HepG2 (cell line): ENCODE measurements at regions not wholly inside any gene's neighbourhood (a gene's known extent, or its start where the extent isn't known, plus 50 kb on each side); places are given as distances from the start of the nearest gene placed in this dataset.

Experiments used
- ATAC-seq: fragments of 200-7000 bp; cut with Tn5 transposase; 3 replicates; pipeline ENCODE4 v1.9.1; 2020; ENCODE audit warnings: mild to moderate bottlenecking, moderate library complexity
- BruUV-seq: library from RNA; stranded (reverse); fragments of 400-500 nt; replicated peaks from 2 replicates; lab custom pipeline; 2021; lab: Mats Ljungman, UMichigan
- CTCF ChIA-PET: fragments of 300-600 bp; formaldehyde crosslinking; extraction: SDS; loops from one replicate; lab custom pipeline; 2021; ENCODE audit warnings: low total read pairs, inconsistent platforms, low intra/inter-chr PET ratio; lab: Yijun Ruan, JAX
- POLR2A ChIA-PET: fragments of 350-600 bp; sonication (Branson Sonifier 250); formaldehyde crosslinking; loops from one replicate; lab custom pipeline; 2020; ENCODE audit warnings: antibody characterized with exemption, inconsistent platforms; lab: Yijun Ruan, JAX
- DNase-seq: peaks from one replicate; pipeline ENCODE4 v3.0.0-alpha.2; 2015; ENCODE audit warnings: low spot score
- FAIRE-seq: peaks from 3 replicates; lab custom pipeline; 2011; peaks lifted over from hg19 to GRCh38; lab: Jason Lieb, UNC
- H2AFZ ChIP-seq: one replicate; pipeline ENCODE4 v1.6.1; 2011; ENCODE audit warnings: low read length, inconsistent platforms
- H3K27ac ChIP-seq: fragments of 300-600 bp; 3 replicates; pipeline ENCODE4 v1.8.0; 2011; ENCODE audit warnings: mixed run types, mild to moderate bottlenecking, mixed read lengths, low read length, inconsistent platforms; ENCODE audit not compliant: insufficient read depth; ENCODE audit errors: extremely low read length
- H3K27me3 ChIP-seq, 2 experiments: fragments of 200-600 bp in 1 of 2; 2 replicates in 1 of 2; 3 replicates in 1 of 2; pipeline versions ENCODE4 v1.6.0 to v1.8.0; 2011; ENCODE audit warnings: low read length in 2 of 2, mild to moderate bottlenecking in 2 of 2, moderate library complexity in 2 of 2, inconsistent platforms in 1 of 2; ENCODE audit not compliant: insufficient read depth in 2 of 2, control insufficient read depth in 1 of 2
- H3K36me3 ChIP-seq, 2 experiments: fragments of 200-600 bp in 1 of 2; replicated peaks in 1 of 2; 2 replicates in 1 of 2; 3 replicates in 1 of 2; pipeline versions ENCODE4 v1.5.1 to v1.8.0; 2011; ENCODE audit warnings: low read length in 2 of 2, inconsistent platforms in 1 of 2; ENCODE audit not compliant: insufficient read depth in 2 of 2, control insufficient read depth in 1 of 2
- H3K4me1 ChIP-seq: 2 replicates; pipeline ENCODE4 v1.5.1; 2012; ENCODE audit warnings: low read length, inconsistent platforms; ENCODE audit not compliant: insufficient read depth
- H3K4me2 ChIP-seq: 2 replicates; pipeline ENCODE4 v1.6.0; 2011; ENCODE audit warnings: low read depth, low read length, inconsistent platforms
- H3K4me3 ChIP-seq, 3 experiments: fragments of 200-600 bp in 1 of 3; sonication (generic), shearing (Covaris generic) in 1 of 3; replicated peaks in 1 of 3; 2 replicates each; pipeline ENCODE4 v1.5.1; 2011 to 2016; ENCODE audit warnings: low read length in 3 of 3, inconsistent platforms in 2 of 3, low read depth in 2 of 3, mild to moderate bottlenecking in 2 of 3, control low read depth in 1 of 3, mixed read lengths in 1 of 3; ENCODE audit not compliant: insufficient read depth in 1 of 3
- H3K79me2 ChIP-seq: one replicate; pipeline ENCODE4 v1.6.1; 2011; ENCODE audit warnings: low read length, inconsistent platforms; ENCODE audit not compliant: insufficient read depth
- H3K9ac ChIP-seq: 2 replicates; pipeline ENCODE4 v1.6.0; 2011; ENCODE audit warnings: mild to moderate bottlenecking, low read depth, low read length, inconsistent platforms; ENCODE audit not compliant: insufficient read depth
- H3K9me3 ChIP-seq: 2 replicates; pipeline ENCODE4 v1.5.1; 2012; ENCODE audit warnings: mild to moderate bottlenecking, low read length
- H4K20me1 ChIP-seq: 2 replicates; pipeline ENCODE4 v1.6.0; 2011; ENCODE audit warnings: inconsistent platforms, mild to moderate bottlenecking, low read length, moderate library complexity; ENCODE audit not compliant: insufficient read depth
- ETV5 ChIP-seq: IDR thresholded peaks from 2 replicates; pipeline ENCODE4 v1.6.1; 2018; ENCODE audit warnings: missing biosample characterization, missing genetic modification reagents, inconsistent platforms, borderline replicate concordance
- IRF2 ChIP-seq: IDR thresholded peaks from 2 replicates; pipeline ENCODE4 v1.6.1; 2018; ENCODE audit warnings: missing genetic modification reagents, missing compliant biosample characterization
- SRY ChIP-seq: sonication (generic); formaldehyde crosslinking; IDR thresholded peaks from 2 replicates; pipeline ENCODE4 v1.8.0; 2022; ENCODE audit warnings: mild to moderate bottlenecking, missing genetic modification reagents
- ZNF10 ChIP-seq: sonication (generic); formaldehyde crosslinking; IDR thresholded peaks from 2 replicates; pipeline ENCODE4 v1.4.0; 2020; ENCODE audit warnings: mild to moderate bottlenecking, low read depth, missing genetic modification reagents, borderline replicate concordance
- ZNF383 ChIP-seq: sonication (generic); formaldehyde crosslinking; IDR thresholded peaks from 2 replicates; pipeline ENCODE4 v1.4.0; 2020; ENCODE audit warnings: missing genetic modification reagents, mild to moderate bottlenecking, borderline replicate concordance
- WGBS: methylation state at CpG from one replicate; pipeline ENCODE4 v1.1.6; 2017; ENCODE audit warnings: low lambda C conversion rate; 5-methylcytosine and 5-hydroxymethylcytosine counted together
- in situ Hi-C: cut with HindIII; loops from 2 replicates; pipeline ENCODE4 v1.10.0; 2017; ENCODE audit warnings: low pct_unique_long_range_greater_than_20kb; ENCODE audit not compliant: extremely low pct_ligation_motif_present
- intact Hi-C: fragments of 100-400 bp; cut with micrococcal nuclease; formaldehyde crosslinking; loops from one replicate; pipeline ENCODE4 v1.10.0; 2022; ENCODE audit not compliant: unreplicated experiment
- TF ChIP-seq, protein P1 (sequence below): sonication (generic); formaldehyde crosslinking; conservative IDR thresholded peaks from 2 replicates; pipeline ENCODE4 v1.4.0; 2020; ENCODE audit warnings: missing genetic modification reagents

DNA sequence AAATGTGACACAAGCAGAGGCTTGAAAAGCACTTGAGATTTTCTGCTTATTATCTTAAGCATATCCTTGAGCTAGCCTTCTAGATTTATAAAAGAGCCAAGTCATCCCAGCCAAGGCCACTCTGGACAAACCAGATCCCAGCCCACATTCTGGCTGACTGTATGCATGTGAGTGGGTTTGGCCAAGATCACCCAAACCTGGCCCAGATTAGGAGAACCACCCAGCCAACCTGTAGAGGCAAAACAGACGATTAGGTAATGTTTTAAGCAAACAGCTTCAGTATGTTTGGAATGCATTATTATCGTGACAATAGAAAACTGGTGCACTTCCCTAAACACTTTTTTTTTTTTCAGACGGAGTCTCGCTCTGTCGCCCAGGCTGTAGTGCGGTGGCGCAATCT lies 151.9 kb downstream of the SPATA31D1 start:
- Histone ChIP-seq H3K36me3 (no peaks in the 10 kb centered on the region), H3K4me2 (no peak overlapping the region), H3K27me3 (no peaks in the 10 kb centered on the region), H3K9ac (no peak overlapping the region), H3K9me3 (no peaks in the 10 kb centered on the region), H4K20me1 (no peaks in the 10 kb centered on the region), H3K79me2 (no peaks in the 10 kb centered on the region), H3K4me3 (no peak overlapping the region), H3K27ac (no peak overlapping the region), H3K4me1 (no peaks in the 10 kb centered on the region), H2AFZ (no peak overlapping the region)
- FAIRE-seq: no peak
- no peak for DNase-seq
- no TSS peak for BruUV-seq
- ChIA-PET POLR2A (no interaction called here), CTCF (no interaction called here)
- in situ Hi-C loops (no loop called here), intact Hi-C loops (no loop called here)
- TF ChIP-seq ZNF383: no peak
- no peak for TF ChIP-seq ETV5 (CRISPR knock-in tag)
- no peak for TF ChIP-seq SRY (CRISPR knock-in tag)
- 51% methylated on average over 7 of the region's 7 CpGs for WGBS
- ATAC-seq: no peak

DNA sequence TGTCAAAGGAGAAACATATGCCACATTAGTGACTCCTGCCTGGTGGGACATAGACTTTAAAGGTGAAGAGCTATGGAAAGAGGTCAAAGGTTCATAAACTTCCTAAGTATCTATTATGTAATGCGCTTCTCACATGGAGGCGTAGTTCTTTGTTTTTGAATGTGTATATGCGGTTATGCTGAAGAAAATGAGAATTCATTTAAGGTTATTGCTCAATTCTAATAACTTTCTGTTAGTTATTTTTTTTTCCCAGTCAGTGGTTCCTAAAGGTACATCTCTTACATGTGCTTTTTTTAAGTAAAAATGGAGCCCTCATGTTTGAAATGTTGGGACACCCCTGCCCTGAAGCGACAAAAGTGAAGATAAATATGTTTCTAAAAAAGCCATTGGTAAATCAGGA lies 156.2 kb downstream of the SPATA31D1 start:
- H4K20me1 ChIP-seq: no peaks in the 10 kb centered on the region
- no peaks in the 10 kb centered on the region for H3K9me3 ChIP-seq
- CTCF ChIA-PET: no interaction called here
- no peak overlapping the region for H3K9ac ChIP-seq
- H2AFZ ChIP-seq: no peak overlapping the region
- H3K79me2 ChIP-seq: no peaks in the 10 kb centered on the region
- no peaks in the 10 kb centered on the region for H3K36me3 ChIP-seq
- no peak for FAIRE-seq
- H3K27me3 ChIP-seq: no peaks in the 10 kb centered on the region
- no peak for DNase-seq
- ATAC-seq: no peak
- no peak overlapping the region for H3K4me3 ChIP-seq
- intact Hi-C loops: no loop called here
- BruUV-seq: no TSS peak
- H3K4me2 ChIP-seq: no peak overlapping the region
- H3K27ac ChIP-seq: no peak overlapping the region
- whole genome bisulfite sequencing: 67% methylated on average over 4 of the region's 4 CpGs
- POLR2A ChIA-PET: no interaction called here
- H3K4me1 ChIP-seq: no peaks in the 10 kb centered on the region
- in situ Hi-C loops: no loop called here
- TF ChIP-seq, protein P1, sequence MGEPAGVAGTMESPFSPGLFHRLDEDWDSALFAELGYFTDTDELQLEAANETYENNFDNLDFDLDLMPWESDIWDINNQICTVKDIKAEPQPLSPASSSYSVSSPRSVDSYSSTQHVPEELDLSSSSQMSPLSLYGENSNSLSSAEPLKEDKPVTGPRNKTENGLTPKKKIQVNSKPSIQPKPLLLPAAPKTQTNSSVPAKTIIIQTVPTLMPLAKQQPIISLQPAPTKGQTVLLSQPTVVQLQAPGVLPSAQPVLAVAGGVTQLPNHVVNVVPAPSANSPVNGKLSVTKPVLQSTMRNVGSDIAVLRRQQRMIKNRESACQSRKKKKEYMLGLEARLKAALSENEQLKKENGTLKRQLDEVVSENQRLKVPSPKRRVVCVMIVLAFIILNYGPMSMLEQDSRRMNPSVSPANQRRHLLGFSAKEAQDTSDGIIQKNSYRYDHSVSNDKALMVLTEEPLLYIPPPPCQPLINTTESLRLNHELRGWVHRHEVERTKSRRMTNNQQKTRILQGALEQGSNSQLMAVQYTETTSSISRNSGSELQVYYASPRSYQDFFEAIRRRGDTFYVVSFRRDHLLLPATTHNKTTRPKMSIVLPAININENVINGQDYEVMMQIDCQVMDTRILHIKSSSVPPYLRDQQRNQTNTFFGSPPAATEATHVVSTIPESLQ (CRISPR knock-in tag): no peak
- TF ChIP-seq ZNF10: no peak
- TF ChIP-seq IRF2 (CRISPR knock-in tag): no peak
